Testis (tissue), 2 donors: ENCODE measurements at regions not wholly inside any gene's neighbourhood (a gene's known extent, or its start where the extent isn't known, plus 50 kb on each side); places are given as distances from the start of the nearest gene placed in this dataset.

ENCODE experiments used
- DNase-seq: peaks from one replicate; pipeline ENCODE4 v3.0.0-alpha.2; 2019
- H3K27ac ChIP-seq, 2 donors: fragments of 200-600 bp; sonication (generic); one replicate each; pipeline ENCODE4 v1.5.1; 2019
- H3K27me3 ChIP-seq: fragments of 200-600 bp; sonication (generic); one replicate; pipeline ENCODE4 v1.5.1; 2019
- H3K36me3 ChIP-seq: fragments of 200-600 bp; sonication (generic); one replicate; pipeline ENCODE4 v1.5.1; 2017; ENCODE audit warnings: low read depth; ENCODE audit errors: missing control alignments
- H3K4me1 ChIP-seq: fragments of 200-600 bp; sonication (generic); one replicate; pipeline ENCODE4 v1.5.1; 2019
- H3K4me3 ChIP-seq, 2 donors: fragments of 200-600 bp; sonication (generic); one replicate each; pipeline ENCODE4 v1.5.1; 2017 to 2019
- H3K9me3 ChIP-seq: fragments of 200-600 bp; sonication (generic); one replicate; pipeline ENCODE4 v1.5.1; 2017
- POLR2A ChIP-seq: fragments of 450-650 bp; IDR thresholded peaks from one replicate; pipeline ENCODE4 v1.6.1; 2017; ENCODE audit warnings: antibody characterized with exemption, mild to moderate bottlenecking, moderate library complexity
- WGBS, 2 donors: methylation state at CpG; one replicate each; pipeline ENCODE4 v1.1.5; 2018; 5-methylcytosine and 5-hydroxymethylcytosine counted together
- intact Hi-C: fragments of 100-400 bp; cut with DNase I; formaldehyde crosslinking; loops from one replicate; pipeline ENCODE4 v1.15.1; 2023; ENCODE audit warnings: low total_unique reads
- TF ChIP-seq, protein P1 (sequence below), 3 experiments: fragments of 450-650 bp in 2 of 3; fragments of 200-600 bp in 1 of 3; sonication (generic) in 1 of 3; IDR thresholded peaks; one replicate each; pipeline ENCODE4 v1.5.1; 2016 to 2019; ENCODE audit warnings: antibody characterized with exemption in 3 of 3, mild to moderate bottlenecking in 2 of 3, moderate library complexity in 1 of 3

DNA sequence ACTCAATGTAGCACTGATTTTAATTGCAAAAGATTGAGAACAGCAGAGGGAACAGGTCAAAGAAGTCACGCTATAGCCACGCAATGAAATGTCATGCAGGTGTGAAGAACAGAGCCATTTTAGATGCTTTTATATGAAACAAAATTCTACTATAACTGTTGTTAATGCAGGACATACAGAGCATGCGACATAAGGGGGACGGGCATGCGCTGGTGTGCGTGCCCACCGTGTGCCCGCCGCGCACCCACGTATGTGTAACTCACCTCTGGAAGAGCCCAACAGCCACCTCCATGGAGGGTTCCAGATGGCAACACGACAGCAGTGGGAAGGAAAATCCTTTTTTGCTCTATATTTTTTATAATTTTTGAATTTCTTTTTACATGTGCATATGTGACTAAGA lies 410.0 kb upstream of the RNF32 start:
- Histone ChIP-seq H3K9me3 (no peaks in the 10 kb centered on the region), H3K27me3 (no peaks in the 10 kb centered on the region), H3K4me1 (no peaks in the 10 kb centered on the region), H3K27ac (no peak overlapping the region), H3K4me3 (no peak overlapping the region), H3K36me3 (no peaks in the 10 kb centered on the region)
- intact Hi-C loops = no loop called here
- WGBS, 2 donors = 94 to 95% methylated on average over 12 of the region's 12 CpGs
- TF ChIP-seq, protein P1, sequence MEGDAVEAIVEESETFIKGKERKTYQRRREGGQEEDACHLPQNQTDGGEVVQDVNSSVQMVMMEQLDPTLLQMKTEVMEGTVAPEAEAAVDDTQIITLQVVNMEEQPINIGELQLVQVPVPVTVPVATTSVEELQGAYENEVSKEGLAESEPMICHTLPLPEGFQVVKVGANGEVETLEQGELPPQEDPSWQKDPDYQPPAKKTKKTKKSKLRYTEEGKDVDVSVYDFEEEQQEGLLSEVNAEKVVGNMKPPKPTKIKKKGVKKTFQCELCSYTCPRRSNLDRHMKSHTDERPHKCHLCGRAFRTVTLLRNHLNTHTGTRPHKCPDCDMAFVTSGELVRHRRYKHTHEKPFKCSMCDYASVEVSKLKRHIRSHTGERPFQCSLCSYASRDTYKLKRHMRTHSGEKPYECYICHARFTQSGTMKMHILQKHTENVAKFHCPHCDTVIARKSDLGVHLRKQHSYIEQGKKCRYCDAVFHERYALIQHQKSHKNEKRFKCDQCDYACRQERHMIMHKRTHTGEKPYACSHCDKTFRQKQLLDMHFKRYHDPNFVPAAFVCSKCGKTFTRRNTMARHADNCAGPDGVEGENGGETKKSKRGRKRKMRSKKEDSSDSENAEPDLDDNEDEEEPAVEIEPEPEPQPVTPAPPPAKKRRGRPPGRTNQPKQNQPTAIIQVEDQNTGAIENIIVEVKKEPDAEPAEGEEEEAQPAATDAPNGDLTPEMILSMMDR (IDR thresholded peaks at IDR 0.05) = no peak
- TF ChIP-seq POLR2A = no peak
- no peak for DNase-seq

DNA sequence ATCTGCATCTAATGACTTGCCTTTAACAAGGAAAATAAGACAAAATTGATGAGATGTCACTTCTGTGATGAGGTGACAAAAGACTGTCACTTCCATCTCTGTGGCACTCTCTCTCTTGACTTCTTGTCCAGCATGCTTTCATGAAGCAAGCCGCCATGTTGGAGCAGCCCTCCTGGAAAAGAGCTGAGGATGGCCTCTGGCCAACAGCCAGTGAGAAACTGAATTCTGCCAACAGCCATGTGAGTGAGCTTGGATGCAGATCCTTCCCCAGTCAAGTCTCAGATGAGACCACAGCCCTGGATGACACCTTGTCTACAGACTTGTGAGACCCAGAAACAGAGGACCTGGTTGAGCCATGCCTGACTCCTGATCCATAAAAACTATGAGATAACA lies 412.6 kb upstream of the SHH start:
- TF ChIP-seq POLR2A = no peak
- TF ChIP-seq, protein P1 (IDR thresholded peaks at IDR 0.05) = no peak
- H3K4me3 ChIP-seq = no peak overlapping the region
- H3K27me3 ChIP-seq = no peaks in the 10 kb centered on the region
- no peaks in the 10 kb centered on the region for H3K4me1 ChIP-seq
- H3K36me3 ChIP-seq = no peaks in the 10 kb centered on the region
- intact Hi-C loops = no loop called here
- WGBS, 2 donors = 100% methylated on average over 1 of the region's 1 CpG
- no peak overlapping the region for H3K27ac ChIP-seq
- no peaks in the 10 kb centered on the region for H3K9me3 ChIP-seq
- DNase-seq = no peak

DNA sequence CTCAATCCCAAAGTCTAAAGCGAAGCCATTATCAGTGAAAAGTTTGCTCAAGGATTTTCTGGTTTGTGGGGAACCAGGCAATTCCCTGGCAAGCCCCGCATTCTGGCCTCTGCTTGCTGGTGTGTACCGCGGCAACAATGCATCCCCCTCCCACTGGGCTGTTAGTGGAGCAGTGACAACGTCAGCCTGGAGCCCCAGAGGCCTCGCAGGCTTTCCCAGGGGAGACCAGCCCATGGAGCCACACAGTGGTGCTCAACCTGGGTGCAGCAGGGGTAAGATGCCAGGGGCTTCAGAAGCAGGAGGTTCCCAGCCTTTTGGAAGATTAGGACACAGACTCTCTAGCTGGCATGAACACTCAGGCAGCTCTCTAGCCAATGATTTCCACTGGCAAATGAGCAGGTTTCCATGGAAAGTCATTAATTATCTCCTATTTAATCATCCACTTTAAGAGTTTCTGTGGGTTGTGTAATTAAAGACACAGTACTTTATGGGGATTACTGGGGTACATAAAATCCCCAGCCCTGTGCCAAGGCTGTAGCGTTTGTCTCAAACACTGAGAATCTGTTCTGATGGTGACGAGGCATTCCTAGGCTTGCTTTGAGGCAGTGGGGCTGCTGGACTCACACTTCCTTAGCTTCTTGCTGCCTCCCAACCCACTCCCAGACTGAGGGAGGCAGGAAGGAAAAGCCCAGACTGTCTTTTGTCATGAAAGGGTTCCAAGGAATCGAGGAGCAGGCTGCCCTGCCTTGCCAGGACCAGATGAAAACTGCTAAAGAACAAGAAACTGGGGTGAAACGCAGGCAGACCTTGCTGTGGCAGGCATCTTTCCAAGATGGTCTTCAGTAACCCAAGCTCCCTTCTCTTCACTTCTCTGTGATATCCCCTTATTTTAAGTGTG lies 411.9 kb upstream of the SHH start:
- Histone ChIP-seq H3K36me3 (no peaks in the 10 kb centered on the region), H3K9me3 (no peaks in the 10 kb centered on the region), H3K27me3 (no peaks in the 10 kb centered on the region), H3K27ac (no peak overlapping the region), H3K4me3 (no peak overlapping the region), H3K4me1 (no peaks in the 10 kb centered on the region)
- WGBS, 2 donors = 74 to 81% methylated on average over 10 of the region's 10 CpGs
- intact Hi-C loops = no loop called here
- no peak for TF ChIP-seq POLR2A
- TF ChIP-seq, protein P1 (IDR thresholded peaks at IDR 0.05) = no peak
- DNase-seq = no peak

- 72 to 73% methylated on average over 7 of the region's 7 CpGs for WGBS, 2 donors
- H3K4me1 ChIP-seq = no peaks in the 10 kb centered on the region
- H3K4me3 ChIP-seq = no peak overlapping the region
- H3K27ac ChIP-seq = no peak overlapping the region
- intact Hi-C loops = no loop called here
- no peaks in the 10 kb centered on the region for H3K27me3 ChIP-seq
- no peaks in the 10 kb centered on the region for H3K36me3 ChIP-seq
- no peak for DNase-seq
- no peak for TF ChIP-seq POLR2A
- TF ChIP-seq, protein P1 (IDR thresholded peaks at IDR 0.05) = no peak
- H3K9me3 ChIP-seq = no peaks in the 10 kb centered on the region
These were observed 410.3 kb upstream of the SHH start for GRCh38 chr7:156222611-156223010.

- H3K9me3 ChIP-seq = no peaks in the 10 kb centered on the region
- H3K36me3 ChIP-seq = no peaks in the 10 kb centered on the region
- TF ChIP-seq, protein P1 (IDR thresholded peaks at IDR 0.05) = no peak
- no peak for TF ChIP-seq POLR2A
- no peaks in the 10 kb centered on the region for H3K27me3 ChIP-seq
- no peak for DNase-seq
- 90 to 92% methylated on average over 4 of the region's 4 CpGs for WGBS, 2 donors
- intact Hi-C loops = no loop called here
- no peak overlapping the region for H3K4me3 ChIP-seq
- no peaks in the 10 kb centered on the region for H3K4me1 ChIP-seq
- no peak overlapping the region for H3K27ac ChIP-seq
These were observed 409.9 kb upstream of the SHH start for GRCh38 chr7:156222151-156222550.
